Panc1 (cell line): ENCODE measurements at regions not wholly inside any gene's neighbourhood (a gene's known extent, or its start where the extent isn't known, plus 50 kb on each side); places are given as distances from the start of the nearest gene placed in this dataset.

Experiments used
- ATAC-seq: fragments of 200-7000 bp; cut with Tn5 transposase; 2 replicates; pipeline ENCODE4 v1.9.1; 2020; ENCODE audit warnings: mild to moderate bottlenecking, moderate library complexity
- BruUV-seq: library from RNA; stranded (reverse); fragments of 400-500 nt; replicated peaks from 2 replicates; lab custom pipeline; 2021; lab: Mats Ljungman, UMichigan
- CTCF ChIA-PET: fragments of 300-600 bp; sonication (Branson Sonifier 250); formaldehyde crosslinking; loops from one replicate; lab custom pipeline; 2022; ENCODE audit warnings: antibody characterized with exemption; lab: Charles Lee
- POLR2A ChIA-PET: fragments of 300-600 bp; sonication (Branson Sonifier 250); formaldehyde crosslinking; loops from one replicate; lab custom pipeline; 2022; ENCODE audit warnings: antibody characterized with exemption; lab: Charles Lee
- DNase-seq: peaks from one replicate; pipeline ENCODE4 v3.0.0-alpha.2; 2010; ENCODE audit warnings: low read depth, low spot score
- H3K27ac ChIP-seq: 2 replicates; pipeline ENCODE4 v1.5.1; 2011; ENCODE audit warnings: mild to moderate bottlenecking, low read length, inconsistent platforms
- H3K27me3 ChIP-seq: fragments of 200-500 bp; sonication (Bioruptor generic); 2 replicates; pipeline ENCODE4 v1.6.0; 2014; ENCODE audit warnings: low read length, inconsistent platforms; ENCODE audit not compliant: control insufficient read depth, insufficient read depth
- H3K36me3 ChIP-seq: fragments of 200-500 bp; sonication (Bioruptor generic); 2 replicates; pipeline ENCODE4 v1.5.1; 2014; ENCODE audit warnings: inconsistent platforms, mild to moderate bottlenecking, low read length, moderate library complexity; ENCODE audit not compliant: control insufficient read depth, insufficient read depth
- H3K4me1 ChIP-seq: 2 replicates; pipeline ENCODE4 v1.5.1; 2011; ENCODE audit warnings: inconsistent platforms, mild to moderate bottlenecking, low read length, moderate library complexity; ENCODE audit not compliant: control insufficient read depth, insufficient read depth
- H3K4me3 ChIP-seq, 2 experiments: 2 replicates each; pipeline ENCODE4 v1.5.1; 2011 to 2012; ENCODE audit warnings: low read depth in 2 of 2, low read length in 2 of 2, mild to moderate bottlenecking in 2 of 2, inconsistent platforms in 1 of 2, moderate library complexity in 1 of 2
- H3K9me3 ChIP-seq: fragments of 200-500 bp; sonication (Bioruptor generic); 2 replicates; pipeline ENCODE4 v1.5.1; 2014; ENCODE audit warnings: low read depth, mild to moderate bottlenecking, inconsistent platforms, low read length, moderate library complexity; ENCODE audit not compliant: control insufficient read depth, insufficient read depth
- CTCF ChIP-seq: fragments of 450-650 bp; IDR thresholded peaks from 2 replicates; pipeline ENCODE4 v1.5.1; 2017; ENCODE audit warnings: mild to moderate bottlenecking
- POLR2AphosphoS5 ChIP-seq: IDR thresholded peaks from 2 replicates; pipeline ENCODE4 v1.6.1; 2012; ENCODE audit warnings: mild to moderate bottlenecking, low read depth, low read length, moderate library complexity
- REST ChIP-seq, 2 experiments: IDR thresholded peaks; 2 replicates each; pipeline ENCODE4 v1.6.1; 2011 to 2012; ENCODE audit warnings: low read depth in 2 of 2, control low read depth in 1 of 2, low read length in 1 of 2, mild to moderate bottlenecking in 1 of 2, moderate library complexity in 1 of 2; ENCODE audit not compliant: insufficient read depth in 1 of 2
- SIN3A ChIP-seq: IDR thresholded peaks from 2 replicates; pipeline ENCODE4 v1.6.1; 2012; ENCODE audit warnings: low read depth, mild to moderate bottlenecking, low read length, moderate library complexity, borderline replicate concordance; ENCODE audit not compliant: insufficient read depth
- TCF7L2 ChIP-seq: IDR thresholded peaks from 2 replicates; pipeline ENCODE4 v1.6.1; 2011; ENCODE audit warnings: mild to moderate bottlenecking, low read depth, low read length, inconsistent platforms
- in situ Hi-C: cut with HindIII; loops from 2 replicates; pipeline ENCODE4 v1.10.0; 2016; ENCODE audit warnings: low sequenced_read_pairs, low pct_unique_long_range_greater_than_20kb
- intact Hi-C: fragments of 100-400 bp; cut with micrococcal nuclease; formaldehyde crosslinking; loops from one replicate; pipeline ENCODE4 v1.10.0; 2022; ENCODE audit not compliant: unreplicated experiment

GRCh38 chr21:24428591-24429199 lies 1178.6 kb downstream of the MRPL39 start:
- no peak overlapping the region for H3K27ac ChIP-seq
- TF ChIP-seq SIN3A (no peak), CTCF (no peak), REST (IDR thresholded peaks at IDR 0.05; ENCODE audit: insufficient read depth in 1 of 2, low read depth in 2 of 2, low read length in 1 of 2) (no peak), POLR2AphosphoS5 (no peak), TCF7L2 (no peak)
- no peak for ATAC-seq
- in situ Hi-C loops = no loop called here
- no peaks in the 10 kb centered on the region for H3K36me3 ChIP-seq
- H3K9me3 ChIP-seq = no peaks in the 10 kb centered on the region
- no TSS peak for BruUV-seq
- ChIA-PET POLR2A (no interaction called here), CTCF (no interaction called here)
- DNase-seq = no peak
- H3K4me3 ChIP-seq = no peak overlapping the region
- intact Hi-C loops = no loop called here
- no peaks in the 10 kb centered on the region for H3K4me1 ChIP-seq
- H3K27me3 ChIP-seq = no peaks in the 10 kb centered on the region

GRCh38 chr21:24424776-24425175 lies 1182.5 kb downstream of the MRPL39 start:
- intact Hi-C loops = no loop called here
- H3K27ac ChIP-seq = no peak overlapping the region
- ChIA-PET POLR2A (no interaction called here), CTCF (no interaction called here)
- H3K27me3 ChIP-seq = no peaks in the 10 kb centered on the region
- no peak for TF ChIP-seq SIN3A
- TF ChIP-seq TCF7L2 = no peak
- no peak for TF ChIP-seq CTCF
- TF ChIP-seq POLR2AphosphoS5 = no peak
- no peak for TF ChIP-seq REST (IDR thresholded peaks at IDR 0.05; ENCODE audit: insufficient read depth in 1 of 2, low read depth in 2 of 2, low read length in 1 of 2)
- in situ Hi-C loops = no loop called here
- ATAC-seq = no peak
- H3K4me1 ChIP-seq = no peaks in the 10 kb centered on the region
- BruUV-seq = no TSS peak
- no peak for DNase-seq
- no peaks in the 10 kb centered on the region for H3K36me3 ChIP-seq
- no peak overlapping the region for H3K4me3 ChIP-seq
- peaks cover 3% of the 10 kb centered on the region; the same call in 1 of the 2 replicates for H3K9me3 ChIP-seq
